Caco-2 (cell line): ENCODE measurements at regions not wholly inside any gene's neighbourhood (a gene's known extent, or its start where the extent isn't known, plus 50 kb on each side); places are given as distances from the start of the nearest gene placed in this dataset.

ENCODE experiments used
- BruUV-seq: library from RNA; stranded (reverse); fragments of 400-500 nt; replicated peaks from 2 replicates; lab custom pipeline; 2021; lab: Mats Ljungman, UMichigan
- CTCF ChIA-PET: fragments of 300-600 bp; sonication (Branson Sonifier 250); formaldehyde crosslinking; loops from one replicate; lab custom pipeline; 2022; ENCODE audit warnings: antibody characterized with exemption; lab: Charles Lee
- POLR2A ChIA-PET: fragments of 300-600 bp; sonication (Branson Sonifier 250); formaldehyde crosslinking; loops from one replicate; lab custom pipeline; 2022; ENCODE audit warnings: antibody characterized with exemption; lab: Charles Lee
- DNase-seq, 2 experiments: peaks; one replicate each; pipeline versions ENCODE4 v3.0.0 to v3.0.0-alpha.2; 2020 to 2022
- H3K27me3 ChIP-seq: replicated peaks from 2 replicates; pipeline ENCODE4 v1.6.0; 2011; ENCODE audit warnings: low read length; ENCODE audit not compliant: control insufficient read depth, insufficient read depth
- H3K36me3 ChIP-seq: 2 replicates; pipeline ENCODE4 v1.5.1; 2011; ENCODE audit warnings: low read length; ENCODE audit not compliant: control insufficient read depth, insufficient read depth
- H3K4me1 ChIP-seq: fragments of 250-450 bp; sonication (Bioruptor Pico); 2 replicates; pipeline ENCODE4 v1.5.1; 2020; ENCODE audit warnings: mild to moderate bottlenecking
- H3K4me3 ChIP-seq: 2 replicates; pipeline ENCODE4 v1.5.1; 2011; ENCODE audit warnings: low read depth, mild to moderate bottlenecking, control low read depth, low read length
- H3K9me3 ChIP-seq: fragments of 250-450 bp; sonication (Bioruptor Pico); 2 replicates; pipeline ENCODE4 v1.5.1; 2020; ENCODE audit warnings: mild to moderate bottlenecking, moderate library complexity
- H3K27ac Mint-ChIP-seq: one replicate; pipeline ENCODE4 v1.8.0; 2022; ENCODE audit warnings: mixed read lengths; ENCODE audit not compliant: unreplicated experiment
- H3K27me3 Mint-ChIP-seq: one replicate; pipeline ENCODE4 v1.8.0; 2022; ENCODE audit warnings: mixed read lengths; ENCODE audit not compliant: insufficient read depth, unreplicated experiment
- H3K36me3 Mint-ChIP-seq: one replicate; pipeline ENCODE4 v1.8.0; 2022; ENCODE audit warnings: mild to moderate bottlenecking, mixed read lengths; ENCODE audit not compliant: insufficient read depth, unreplicated experiment
- H3K4me1 Mint-ChIP-seq: one replicate; pipeline ENCODE4 v1.8.0; 2022; ENCODE audit warnings: low read depth, mixed read lengths; ENCODE audit not compliant: unreplicated experiment
- H3K4me3 Mint-ChIP-seq: one replicate; pipeline ENCODE4 v1.8.0; 2022; ENCODE audit warnings: mild to moderate bottlenecking, moderate library complexity, mixed read lengths; ENCODE audit not compliant: unreplicated experiment
- H3K9me3 Mint-ChIP-seq: one replicate; pipeline ENCODE4 v1.8.0; 2022; ENCODE audit warnings: mixed read lengths; ENCODE audit not compliant: unreplicated experiment
- CTCF ChIP-seq, 2 experiments: fragments of 200-600 bp in 1 of 2; IDR thresholded peaks; 1 replicate in 1 of 2; 2 replicates in 1 of 2; pipeline versions ENCODE4 v1.5.1 to v1.8.0; 2011 to 2022; ENCODE audit warnings: antibody characterized with exemption in 1 of 2, control low read depth in 1 of 2, inconsistent platforms in 1 of 2, low read depth in 1 of 2, low read length in 1 of 2, mild to moderate bottlenecking in 1 of 2, moderate library complexity in 1 of 2; ENCODE audit not compliant: insufficient read depth in 1 of 2, severe bottlenecking in 1 of 2, unreplicated experiment in 1 of 2
- intact Hi-C: fragments of 100-400 bp; cut with micrococcal nuclease; formaldehyde crosslinking; loops from one replicate; pipeline ENCODE4 v1.10.0; 2022; ENCODE audit not compliant: unreplicated experiment

DNA sequence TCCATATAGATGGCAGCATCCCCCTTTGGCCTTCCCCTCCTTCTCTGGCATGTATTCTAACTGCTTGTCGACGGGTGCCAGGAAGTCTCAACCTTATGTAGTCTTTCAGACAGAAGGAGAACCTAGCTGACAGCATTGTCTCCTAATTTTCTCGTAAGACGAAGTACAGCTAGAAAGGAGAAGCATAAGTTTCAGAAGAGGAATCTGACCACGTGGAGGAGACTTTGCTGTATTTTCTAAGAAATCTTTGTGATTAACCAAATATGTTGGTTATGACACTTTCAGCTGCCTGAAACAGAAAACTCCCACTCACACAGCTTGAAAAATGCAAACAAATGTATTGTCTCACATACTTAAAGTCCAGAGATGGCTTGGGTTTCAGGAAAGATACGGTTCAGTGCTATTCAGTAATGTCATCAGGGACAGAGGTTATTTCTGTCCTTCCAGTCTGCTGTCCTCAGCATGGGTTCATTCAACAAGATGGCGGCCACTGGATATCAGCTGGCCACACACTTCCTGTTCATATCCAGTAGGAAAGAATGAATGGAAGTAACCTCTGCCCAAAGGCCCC lies 109.5 kb upstream of the ZNF648 start:
- Histone ChIP-seq H3K27me3 (no peaks in the 10 kb centered on the region), H3K4me3 (no peak overlapping the region), H3K36me3 (no peaks in the 10 kb centered on the region), H3K9me3 (no peaks in the 10 kb centered on the region), H3K4me1 (no peaks in the 10 kb centered on the region)
- Mint-ChIP-seq H3K27ac (no peak overlapping the region), H3K27me3 (no peaks in the 10 kb centered on the region), H3K36me3 (no peaks in the 10 kb centered on the region), H3K4me3 (no peak overlapping the region), H3K9me3 (no peaks in the 10 kb centered on the region), H3K4me1 (peaks cover 6% of the 10 kb centered on the region)
- no TSS peak for BruUV-seq
- intact Hi-C loops: no loop called here
- ChIA-PET POLR2A (no interaction called here), CTCF (no interaction called here)
- DNase-seq: no peak
- TF ChIP-seq CTCF (IDR thresholded peaks at IDR 0.05; ENCODE audit: insufficient read depth in 1 of 2, low read depth in 1 of 2, low read length in 1 of 2, severe bottlenecking in 1 of 2, unreplicated experiment in 1 of 2): no peak

DNA sequence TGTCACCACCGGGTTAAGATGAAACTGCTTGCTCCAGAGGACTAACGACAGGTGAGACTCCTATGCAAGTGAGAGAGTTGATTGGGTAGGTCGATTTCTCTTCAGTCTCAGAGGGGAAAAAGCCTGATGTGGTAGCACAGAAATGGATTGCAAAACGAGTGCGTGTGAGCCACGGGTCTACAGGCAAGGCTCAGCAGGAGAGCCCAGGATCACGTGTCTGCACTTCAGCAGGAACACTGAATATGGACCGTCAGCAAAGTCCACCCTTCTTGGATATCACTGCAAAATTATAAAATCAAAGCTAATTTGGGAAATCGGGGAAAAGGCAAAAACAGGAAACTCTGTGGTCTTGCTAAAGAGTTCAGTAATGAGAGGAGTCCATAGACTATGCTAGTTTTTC lies 107.7 kb upstream of the ZNF648 start:
- H3K4me3 ChIP-seq: no peak overlapping the region
- intact Hi-C loops: no loop called here
- no peak overlapping the region for H3K4me3 Mint-ChIP-seq
- no peak overlapping the region for H3K27ac Mint-ChIP-seq
- H3K27me3 ChIP-seq: no peaks in the 10 kb centered on the region
- no peaks in the 10 kb centered on the region for H3K36me3 Mint-ChIP-seq
- no peaks in the 10 kb centered on the region for H3K4me1 ChIP-seq
- ChIA-PET POLR2A (no interaction called here), CTCF (no interaction called here)
- no peaks in the 10 kb centered on the region for H3K36me3 ChIP-seq
- no TSS peak for BruUV-seq
- H3K4me1 Mint-ChIP-seq: peaks cover 6% of the 10 kb centered on the region
- no peak for DNase-seq
- no peaks in the 10 kb centered on the region for H3K27me3 Mint-ChIP-seq
- no peak for TF ChIP-seq CTCF (IDR thresholded peaks at IDR 0.05; ENCODE audit: insufficient read depth in 1 of 2, low read depth in 1 of 2, low read length in 1 of 2, severe bottlenecking in 1 of 2, unreplicated experiment in 1 of 2)
- H3K9me3 ChIP-seq: no peaks in the 10 kb centered on the region
- H3K9me3 Mint-ChIP-seq: no peaks in the 10 kb centered on the region

GRCh38 chr1:182166750-182167149 lies 105.2 kb upstream of the ZNF648 start:
- Histone ChIP-seq H3K9me3 (no peaks in the 10 kb centered on the region), H3K4me3 (no peak overlapping the region), H3K36me3 (no peaks in the 10 kb centered on the region), H3K4me1 (no peaks in the 10 kb centered on the region), H3K27me3 (no peaks in the 10 kb centered on the region)
- Mint-ChIP-seq H3K9me3 (peaks cover 2% of the 10 kb centered on the region), H3K27me3 (no peaks in the 10 kb centered on the region), H3K4me3 (no peak overlapping the region), H3K4me1 (peaks cover 6% of the 10 kb centered on the region), H3K27ac (no peak overlapping the region), H3K36me3 (no peaks in the 10 kb centered on the region)
- ChIA-PET POLR2A (no interaction called here), CTCF (interaction anchor here (0.7 kb wide), 1 partner anchor 749 kb away, joined by 3 read pairs; no protein-coding TSS in a partner anchor)
- BruUV-seq: no TSS peak
- intact Hi-C loops: no loop called here
- no peak for TF ChIP-seq CTCF (IDR thresholded peaks at IDR 0.05; ENCODE audit: insufficient read depth in 1 of 2, low read depth in 1 of 2, low read length in 1 of 2, severe bottlenecking in 1 of 2, unreplicated experiment in 1 of 2)
- DNase-seq: no peak
